B cell (primary cell): ENCODE measurements at regions not wholly inside any gene's neighbourhood (a gene's known extent, or its start where the extent isn't known, plus 50 kb on each side); places are given as distances from the start of the nearest gene placed in this dataset.

Source experiments
- ATAC-seq: fragments of 200-7000 bp; cut with Tn5 transposase; one replicate; pipeline ENCODE4 v1.10.0; 2021; ENCODE audit warnings: low read depth, mild to moderate bottlenecking, moderate number of reproducible peaks, moderate library complexity
- CTCF ChIA-PET: fragments of 350-600 bp; sonication (Branson Sonifier 250); formaldehyde crosslinking; loops from one replicate; lab custom pipeline; 2021; ENCODE audit warnings: antibody characterized with exemption, inconsistent platforms; lab: Charles Lee
- POLR2A ChIA-PET: fragments of 350-600 bp; sonication (Branson Sonifier 250); formaldehyde crosslinking; loops from one replicate; lab custom pipeline; 2021; ENCODE audit warnings: antibody characterized with exemption; lab: Charles Lee
- DNase-seq: peaks from one replicate; pipeline ENCODE4 v3.0.0; 2013
- H2AFZ ChIP-seq: 2 replicates; pipeline ENCODE4 v1.6.1; 2012; ENCODE audit warnings: mild to moderate bottlenecking, low read depth, low read length; ENCODE audit not compliant: insufficient read depth, poor library complexity, severe bottlenecking
- H3K27ac ChIP-seq, 2 donors: 1 replicate in 1 of 2; 2 replicates in 1 of 2; pipeline ENCODE4 v1.5.1; 2012 to 2013; ENCODE audit warnings: low read length in 2 of 2, mild to moderate bottlenecking in 2 of 2, moderate library complexity in 1 of 2
- H3K27me3 ChIP-seq, 4 experiments: fragments of 200-600 bp in 1 of 4; sonication (generic) in 1 of 4; replicated peaks in 1 of 4; 1 replicate in 2 of 4; 2 replicates in 2 of 4; pipeline versions ENCODE4 v1.6.1 to v1.7.0; 2013 to 2016; ENCODE audit warnings: low read length in 3 of 4, mild to moderate bottlenecking in 2 of 4, mixed read lengths in 1 of 4, moderate library complexity in 1 of 4; ENCODE audit not compliant: insufficient read depth in 4 of 4, control insufficient read depth in 3 of 4; ENCODE audit errors: control extremely low read depth in 1 of 4
- H3K36me3 ChIP-seq, 2 experiments: replicated peaks in 1 of 2; 1 replicate in 1 of 2; 2 replicates in 1 of 2; pipeline versions ENCODE4 v1.6.1 to v1.7.1; 2013; ENCODE audit warnings: low read length in 1 of 2; ENCODE audit not compliant: insufficient read depth in 2 of 2, control insufficient read depth in 1 of 2; ENCODE audit errors: control extremely low read depth in 1 of 2, extremely low read depth in 1 of 2
- H3K4me1 ChIP-seq, 2 donors: fragments of 200-600 bp in 1 of 2; sonication (generic) in 1 of 2; 1 replicate in 1 of 2; 2 replicates in 1 of 2; pipeline versions ENCODE4 v1.5.1 to v1.6.1; 2013 to 2017; ENCODE audit warnings: low read length in 2 of 2; ENCODE audit not compliant: control insufficient read depth in 2 of 2, insufficient read depth in 2 of 2
- H3K4me2 ChIP-seq: replicated peaks from 2 replicates; pipeline ENCODE3; 2012; ENCODE audit warnings: mild to moderate bottlenecking, low read depth, low read length; ENCODE audit not compliant: poor library complexity, severe bottlenecking
- H3K4me3 ChIP-seq, 5 experiments: fragments of 200-600 bp in 1 of 5; sonication (generic) in 1 of 5; 1 replicate in 3 of 5; 2 replicates in 2 of 5; pipeline versions ENCODE4 v1.5.1 to v1.7.0; 2011 to 2016; ENCODE audit warnings: low read length in 4 of 5, mild to moderate bottlenecking in 4 of 5, low read depth in 2 of 5, control low read depth in 1 of 5, moderate library complexity in 1 of 5; ENCODE audit not compliant: insufficient read depth in 1 of 5; ENCODE audit errors: control extremely low read depth in 1 of 5, extremely low read depth in 1 of 5
- H3K79me2 ChIP-seq: fragments of 200-600 bp; sonication (generic); one replicate; pipeline ENCODE4 v1.6.0; 2016; ENCODE audit warnings: low read length; ENCODE audit not compliant: control insufficient read depth, insufficient read depth
- H3K9ac ChIP-seq: fragments of 200-600 bp; sonication (generic); 2 replicates; pipeline ENCODE4 v1.6.1; 2017; ENCODE audit warnings: mild to moderate bottlenecking, low read length, moderate library complexity
- H3K9me3 ChIP-seq, 3 donors: one replicate each; pipeline versions ENCODE4 v1.6.1 to v1.7.1; 2013; ENCODE audit warnings: low read length in 2 of 3; ENCODE audit not compliant: control insufficient read depth in 2 of 3, insufficient read depth in 1 of 3; ENCODE audit errors: control extremely low read depth in 1 of 3
- H4K20me1 ChIP-seq: 2 replicates; pipeline ENCODE4 v1.6.0; 2012; ENCODE audit warnings: mild to moderate bottlenecking, low read length; ENCODE audit not compliant: insufficient read depth, control insufficient read depth, poor library complexity, severe bottlenecking
- H3K27ac Mint-ChIP-seq: one replicate; pipeline ENCODE4 v1.8.0; 2021; ENCODE audit warnings: mixed read lengths
- H3K27me3 Mint-ChIP-seq: one replicate; pipeline ENCODE4 v1.8.0; 2021; ENCODE audit warnings: mixed read lengths
- H3K4me1 Mint-ChIP-seq: one replicate; pipeline ENCODE4 v1.8.0; 2021; ENCODE audit warnings: mixed read lengths
- H3K4me3 Mint-ChIP-seq: one replicate; pipeline ENCODE4 v1.8.0; 2021; ENCODE audit warnings: mixed read lengths
- H3K9me3 Mint-ChIP-seq: one replicate; pipeline ENCODE4 v1.8.0; 2022; ENCODE audit warnings: mixed read lengths; ENCODE audit not compliant: insufficient read depth
- CTCF ChIP-seq: fragments of 200-600 bp; IDR thresholded peaks from one replicate; pipeline ENCODE4 v1.8.0; 2022; ENCODE audit warnings: antibody characterized with exemption, mild to moderate bottlenecking
- EZH2 ChIP-seq: IDR thresholded peaks from 2 replicates; pipeline ENCODE4 v1.6.1; 2012; ENCODE audit warnings: borderline replicate concordance, low read depth, mild to moderate bottlenecking, moderate library complexity, low read length; ENCODE audit not compliant: insufficient read depth, poor library complexity, severe bottlenecking
- WGBS: methylation state at CpG from one replicate; pipeline ENCODE4 v1.1.5; 2013; ENCODE audit warnings: missing lambda C conversion rate; ENCODE audit not compliant: insufficient coverage; 5-methylcytosine and 5-hydroxymethylcytosine counted together
- intact Hi-C: fragments of 100-400 bp; cut with micrococcal nuclease; formaldehyde crosslinking; loops from one replicate; pipeline ENCODE4 v1.10.0; 2022

GRCh38 chr11:15589070-15589626 is 474.4 kb downstream of the INSC start:
- POLR2A ChIA-PET, result no interaction called here
- TF ChIP-seq CTCF, result no peak
- no peak overlapping the region for H3K4me3 ChIP-seq
- DNase-seq (no peak), ATAC-seq (no peak)
- no peaks in the 10 kb centered on the region for H3K79me2 ChIP-seq
- no CpG with 5 or more reads among the region's 8 CpGs for WGBS
- no peak overlapping the region for H3K9ac ChIP-seq
- Mint-ChIP-seq H3K4me1 (no peaks in the 10 kb centered on the region), H3K27ac (no peak overlapping the region), H3K27me3 (no peaks in the 10 kb centered on the region), H3K9me3 (no peaks in the 10 kb centered on the region), H3K4me3 (no peak overlapping the region)
- peaks cover 0 to 4% (median 0%) of the 10 kb centered on the region in 3 donors for H3K9me3 ChIP-seq
- no peaks in the 10 kb centered on the region for H4K20me1 ChIP-seq
- H2AFZ ChIP-seq, result no peak overlapping the region
- H3K4me2 ChIP-seq, result no peak overlapping the region
- no peaks in the 10 kb centered on the region for H3K36me3 ChIP-seq
- H3K27ac ChIP-seq, result no peak overlapping the region
- intact Hi-C loops, result no loop called here
- no peaks in the 10 kb centered on the region for H3K27me3 ChIP-seq
- CTCF ChIA-PET, result no interaction called here
- H3K4me1 ChIP-seq, result no peaks in the 10 kb centered on the region

- WGBS, result 80% methylated on average over 1 of the region's 1 CpG
- Histone ChIP-seq H3K27ac (no peak overlapping the region), H3K36me3 (no peaks in the 10 kb centered on the region), H3K4me3 (no peak overlapping the region), H4K20me1 (no peaks in the 10 kb centered on the region), H3K9ac (no peak overlapping the region), H3K4me2 (no peak overlapping the region), H2AFZ (no peak overlapping the region), H3K27me3 (no peaks in the 10 kb centered on the region), H3K4me1 (no peaks in the 10 kb centered on the region), H3K9me3 (peaks cover 0 to 9% (median 0%) of the 10 kb centered on the region in 3 donors), H3K79me2 (no peaks in the 10 kb centered on the region)
- intact Hi-C loops, result no loop called here
- Mint-ChIP-seq H3K4me1 (no peaks in the 10 kb centered on the region), H3K27ac (no peak overlapping the region), H3K4me3 (no peak overlapping the region), H3K9me3 (no peaks in the 10 kb centered on the region), H3K27me3 (no peaks in the 10 kb centered on the region)
- TF ChIP-seq EZH2 (no peak), CTCF (no peak)
- ChIA-PET POLR2A (no interaction called here), CTCF (no interaction called here)
- DNase-seq, result no peak
- no peak for ATAC-seq
These were observed 475.4 kb downstream of the INSC start for GRCh38 chr11:15590132-15590531.
